Endothelial cell of umbilical vein (primary cell): ENCODE measurements at regions not wholly inside any gene's neighbourhood (a gene's known extent, or its start where the extent isn't known, plus 50 kb on each side); places are given as distances from the start of the nearest gene placed in this dataset.

ENCODE experiments used
- BruUV-seq: library from RNA; stranded (reverse); fragments of 400-500 nt; replicated peaks from 2 replicates; lab custom pipeline; 2021; lab: Mats Ljungman, UMichigan
- CTCF ChIA-PET: fragments of 300-600, 350-600 bp; sonication (Branson Sonifier 250); formaldehyde crosslinking; loops from one replicate; lab custom pipeline; 2021; ENCODE audit warnings: antibody characterized with exemption, inconsistent platforms; lab: Charles Lee
- POLR2A ChIA-PET: fragments of 300-600, 350-600 bp; sonication (Branson Sonifier 250); formaldehyde crosslinking; loops from one replicate; lab custom pipeline; 2021; ENCODE audit warnings: antibody characterized with exemption, inconsistent platforms; lab: Charles Lee
- DNase-seq: peaks from one replicate; pipeline ENCODE4 v3.0.0-alpha.2; 2011; ENCODE audit warnings: low read depth, low spot score
- FAIRE-seq: peaks from 2 replicates; lab custom pipeline; 2011; peaks lifted over from hg19 to GRCh38; lab: Jason Lieb, UNC
- H2AFZ ChIP-seq: 2 replicates; pipeline ENCODE4 v1.6.0; 2012; ENCODE audit warnings: low read depth, low read length, control low read depth, inconsistent platforms
- H3K27ac ChIP-seq: 2 replicates; pipeline ENCODE4 v1.5.1; 2011; ENCODE audit warnings: low read depth, mild to moderate bottlenecking, control low read depth, low read length, moderate library complexity; ENCODE audit not compliant: insufficient read depth
- H3K27me3 ChIP-seq, 2 experiments: 2 replicates each; pipeline versions ENCODE4 v1.6.0 to v1.6.1; 2011; ENCODE audit warnings: low read length in 2 of 2, mixed read lengths in 1 of 2; ENCODE audit not compliant: control insufficient read depth in 2 of 2, insufficient read depth in 2 of 2
- H3K36me3 ChIP-seq, 2 experiments: 2 replicates in 1 of 2; 3 replicates in 1 of 2; pipeline ENCODE4 v1.5.1; 2011; ENCODE audit warnings: low read length in 2 of 2, mild to moderate bottlenecking in 1 of 2, moderate library complexity in 1 of 2; ENCODE audit not compliant: control insufficient read depth in 2 of 2, insufficient read depth in 2 of 2; ENCODE audit errors: extremely low read depth in 1 of 2
- H3K4me1 ChIP-seq: 3 replicates; pipeline ENCODE4 v1.5.1; 2011; ENCODE audit warnings: mild to moderate bottlenecking, low read length; ENCODE audit not compliant: control insufficient read depth, insufficient read depth; ENCODE audit errors: extremely low read depth
- H3K4me2 ChIP-seq: 2 replicates; pipeline ENCODE4 v1.6.1; 2011; ENCODE audit warnings: low read length, control low read depth, mixed read lengths; ENCODE audit not compliant: insufficient read depth
- H3K4me3 ChIP-seq, 3 experiments: fragments of 200-600 bp in 1 of 3; sonication (generic), shearing (Covaris generic) in 1 of 3; replicated peaks in 1 of 3; 2 replicates each; pipeline ENCODE4 v1.5.1; 2011 to 2016; ENCODE audit warnings: control low read depth in 3 of 3, low read length in 3 of 3, mild to moderate bottlenecking in 2 of 3, inconsistent platforms in 1 of 3, low read depth in 1 of 3, moderate library complexity in 1 of 3; ENCODE audit not compliant: insufficient read depth in 1 of 3
- H3K79me2 ChIP-seq: 2 replicates; pipeline ENCODE4 v1.6.0; 2012; ENCODE audit warnings: low read length, inconsistent platforms; ENCODE audit not compliant: control insufficient read depth, insufficient read depth
- H3K9ac ChIP-seq: replicated peaks from 2 replicates; pipeline ENCODE3; 2011; ENCODE audit warnings: low read length, control low read depth; ENCODE audit not compliant: insufficient read depth; ENCODE audit errors: extremely low read depth
- H3K9me1 ChIP-seq: replicated peaks from 3 replicates; pipeline ENCODE4 v1.6.0; 2011; ENCODE audit warnings: mild to moderate bottlenecking, low read length; ENCODE audit not compliant: control insufficient read depth, insufficient read depth; ENCODE audit errors: extremely low read depth
- H3K9me3 ChIP-seq: replicated peaks from 2 replicates; pipeline ENCODE4 v1.5.1; 2012; ENCODE audit warnings: low read length, inconsistent platforms; ENCODE audit not compliant: control insufficient read depth, insufficient read depth
- H4K20me1 ChIP-seq: replicated peaks from 2 replicates; pipeline ENCODE3; 2011; ENCODE audit warnings: mild to moderate bottlenecking, low read length; ENCODE audit not compliant: control insufficient read depth, insufficient read depth; ENCODE audit errors: extremely low read depth
- CTCF ChIP-seq, 2 donors: IDR thresholded peaks; 1 replicate in 1 of 2; 2 replicates in 1 of 2; pipeline ENCODE4 v1.5.1; 2011; ENCODE audit warnings: low read length in 2 of 2, mild to moderate bottlenecking in 2 of 2, moderate library complexity in 2 of 2, control low read depth in 1 of 2, inconsistent platforms in 1 of 2, low read depth in 1 of 2; ENCODE audit not compliant: insufficient read depth in 1 of 2; ENCODE audit errors: extremely low read depth in 1 of 2
- EZH2 ChIP-seq: IDR thresholded peaks from 2 replicates; pipeline ENCODE4 v1.6.1; 2012; ENCODE audit warnings: borderline replicate concordance, low read depth, mild to moderate bottlenecking, moderate library complexity, low read length, inconsistent platforms; ENCODE audit not compliant: severe bottlenecking
- FOS ChIP-seq: IDR thresholded peaks from 2 replicates; pipeline ENCODE4 v1.6.1; 2011; ENCODE audit warnings: mild to moderate bottlenecking, low read length, moderate library complexity, borderline replicate concordance; ENCODE audit not compliant: insufficient read depth
- GATA2 ChIP-seq: IDR thresholded peaks from 2 replicates; pipeline ENCODE4 v1.7.0; 2011; ENCODE audit warnings: low read depth, mild to moderate bottlenecking, moderate library complexity, mixed read lengths, low read length; ENCODE audit not compliant: insufficient read length, insufficient read depth
- JUN ChIP-seq: IDR thresholded peaks from 2 replicates; pipeline ENCODE4 v1.6.1; 2011; ENCODE audit warnings: borderline replicate concordance, low read depth; ENCODE audit not compliant: insufficient read length, insufficient read depth
- MAX ChIP-seq: IDR thresholded peaks from 2 replicates; pipeline ENCODE4 v1.6.1; 2011; ENCODE audit not compliant: insufficient read depth, insufficient read length
- MYC ChIP-seq: IDR thresholded peaks from one replicate; pipeline ENCODE4 v1.6.1; 2011; ENCODE audit warnings: mild to moderate bottlenecking, low read depth, low read length
- POLR2A ChIP-seq: IDR thresholded peaks from 2 replicates; pipeline ENCODE4 v1.6.1; 2012; ENCODE audit warnings: low read depth, mild to moderate bottlenecking, control low read depth, low read length
- POLR2AphosphoS5 ChIP-seq: IDR thresholded peaks from 2 replicates; pipeline ENCODE4 v1.6.1; 2012; ENCODE audit warnings: low read depth, mild to moderate bottlenecking, control low read depth, low read length, moderate library complexity; ENCODE audit not compliant: insufficient read depth
- dilution Hi-C: fragments of 300-500 bp; cut with MboI; formaldehyde crosslinking; loops from one replicate; pipeline ENCODE4 v1.15.0; 2019; ENCODE audit warnings: low sequenced_read_pairs; ENCODE audit not compliant: extremely low pct_ligation_motif_present
- intact Hi-C: fragments of 100-400 bp; cut with micrococcal nuclease; formaldehyde crosslinking; loops from one replicate; pipeline ENCODE4 v1.10.0; 2022

- no peaks in the 10 kb centered on the region for H4K20me1 ChIP-seq
- H3K9ac ChIP-seq: no peak overlapping the region
- no peak overlapping the region for H3K27ac ChIP-seq
- H2AFZ ChIP-seq: no peak overlapping the region
- FAIRE-seq (no peak), DNase-seq (no peak)
- BruUV-seq: no TSS peak
- dilution Hi-C loops (no loop called here), intact Hi-C loops (no loop called here)
- H3K79me2 ChIP-seq: no peaks in the 10 kb centered on the region
- no peaks in the 10 kb centered on the region for H3K36me3 ChIP-seq
- H3K9me3 ChIP-seq: no peaks in the 10 kb centered on the region
- peaks cover 0 to 6% of the 10 kb centered on the region in 2 experiments for H3K27me3 ChIP-seq
- no peak overlapping the region for H3K4me2 ChIP-seq
- no peaks in the 10 kb centered on the region for H3K9me1 ChIP-seq
- CTCF ChIA-PET: interaction anchor here (1.0 kb wide), 1 partner anchor 9 kb away, joined by 3 read pairs; no protein-coding TSS in a partner anchor
- TF ChIP-seq FOS (no peak), MAX (no peak), JUN (no peak), CTCF (IDR thresholded peaks at IDR 0.05; ENCODE audit: extremely low read depth in 1 of 2, insufficient read depth in 1 of 2, low read depth in 1 of 2, low read length in 2 of 2) (no peak), EZH2 (no peak), MYC (no peak), POLR2AphosphoS5 (no peak), GATA2 (no peak), POLR2A (no peak)
- no peak overlapping the region for H3K4me3 ChIP-seq
- no peaks in the 10 kb centered on the region for H3K4me1 ChIP-seq
- POLR2A ChIA-PET: no interaction called here
These were observed 300.4 kb downstream of the DLEU7 start for GRCh38 chr13:50543141-50543540.
